Adrenal gland (tissue), 5 donors: ENCODE measurements at regions not wholly inside any gene's neighbourhood (a gene's known extent, or its start where the extent isn't known, plus 50 kb on each side); places are given as distances from the start of the nearest gene placed in this dataset.

Experiments
- POLR2A ChIP-seq, 2 donors: fragments of 450-650 bp; IDR thresholded peaks; one replicate each; pipeline ENCODE4 v1.6.1; 2017; ENCODE audit warnings: antibody characterized with exemption in 2 of 2, mild to moderate bottlenecking in 2 of 2, moderate library complexity in 1 of 2
- TF ChIP-seq, protein P1 (sequence below), 6 experiments: fragments of 450-650 bp in 4 of 6; fragments of 200-600 bp in 2 of 6; sonication (generic) in 1 of 6; IDR thresholded peaks; 1 replicate in 5 of 6; 2 replicates in 1 of 6; pipeline versions ENCODE4 v1.5.1 to v1.8.0; 2016 to 2021; ENCODE audit warnings: antibody characterized with exemption in 6 of 6, mild to moderate bottlenecking in 2 of 6, moderate library complexity in 1 of 6
- donor health status: DM: no; HTN: no; CAD: no.

DNA sequence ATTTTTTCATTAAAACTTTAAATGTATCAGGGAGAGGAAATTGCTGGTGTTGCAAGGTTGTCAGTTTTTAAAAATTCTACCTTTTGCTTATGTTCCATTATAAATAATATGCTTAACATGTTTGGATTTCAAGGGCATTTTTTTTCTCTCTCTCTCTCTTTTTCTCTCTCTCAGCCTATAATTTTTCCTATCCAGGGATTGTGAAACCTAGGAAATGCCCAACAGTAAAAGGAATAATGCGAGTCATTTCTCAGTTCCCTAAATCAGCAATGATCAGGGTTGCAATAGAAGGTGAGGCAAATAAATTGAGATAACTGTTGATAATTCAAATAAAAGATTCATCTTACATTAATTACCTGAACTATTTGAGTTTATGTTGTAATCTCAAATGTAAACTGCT is 53.2 kb upstream of the IFNGR1 start:
- TF ChIP-seq, protein P1, sequence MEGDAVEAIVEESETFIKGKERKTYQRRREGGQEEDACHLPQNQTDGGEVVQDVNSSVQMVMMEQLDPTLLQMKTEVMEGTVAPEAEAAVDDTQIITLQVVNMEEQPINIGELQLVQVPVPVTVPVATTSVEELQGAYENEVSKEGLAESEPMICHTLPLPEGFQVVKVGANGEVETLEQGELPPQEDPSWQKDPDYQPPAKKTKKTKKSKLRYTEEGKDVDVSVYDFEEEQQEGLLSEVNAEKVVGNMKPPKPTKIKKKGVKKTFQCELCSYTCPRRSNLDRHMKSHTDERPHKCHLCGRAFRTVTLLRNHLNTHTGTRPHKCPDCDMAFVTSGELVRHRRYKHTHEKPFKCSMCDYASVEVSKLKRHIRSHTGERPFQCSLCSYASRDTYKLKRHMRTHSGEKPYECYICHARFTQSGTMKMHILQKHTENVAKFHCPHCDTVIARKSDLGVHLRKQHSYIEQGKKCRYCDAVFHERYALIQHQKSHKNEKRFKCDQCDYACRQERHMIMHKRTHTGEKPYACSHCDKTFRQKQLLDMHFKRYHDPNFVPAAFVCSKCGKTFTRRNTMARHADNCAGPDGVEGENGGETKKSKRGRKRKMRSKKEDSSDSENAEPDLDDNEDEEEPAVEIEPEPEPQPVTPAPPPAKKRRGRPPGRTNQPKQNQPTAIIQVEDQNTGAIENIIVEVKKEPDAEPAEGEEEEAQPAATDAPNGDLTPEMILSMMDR (IDR thresholded peaks at IDR 0.05): no peak
- no peak for TF ChIP-seq POLR2A (IDR thresholded peaks at IDR 0.05)
